Astrocyte of the spinal cord (primary cell): ENCODE measurements at regions not wholly inside any gene's neighbourhood (a gene's known extent, or its start where the extent isn't known, plus 50 kb on each side); places are given as distances from the start of the nearest gene placed in this dataset.
A peak's percentile ranks its signal among the peaks of the same experiment; 100 is the strongest.

ENCODE experiments used
- DNase-seq: peaks from one replicate; pipeline ENCODE4 v3.0.0; 2011; ENCODE audit warnings: low read depth, low spot score
- H3K4me3 ChIP-seq: 2 replicates; pipeline ENCODE4 v1.5.1; 2011; ENCODE audit warnings: low read depth, mild to moderate bottlenecking, low read length, moderate library complexity
- CTCF ChIP-seq: IDR thresholded peaks from 2 replicates; pipeline ENCODE4 v1.5.1; 2012; ENCODE audit warnings: low read depth, mild to moderate bottlenecking, low read length, inconsistent platforms
- in situ Hi-C: cut with HindIII; loops from 2 replicates; pipeline ENCODE4 v1.10.0; 2017; ENCODE audit warnings: low sequenced_read_pairs

GRCh38 chr3:154779571-154779970, 300.5 kb upstream of the MME start:
- DNase-seq, result peak; percentile 76
- in situ Hi-C loops, result no loop called here
- TF ChIP-seq CTCF, result no peak
- H3K4me3 ChIP-seq, result no peak overlapping the region

GRCh38 chr3:154778057-154778456, 302.1 kb upstream of the MME start:
- DNase-seq, result no peak
- in situ Hi-C loops, result no loop called here
- no peak for TF ChIP-seq CTCF
- H3K4me3 ChIP-seq, result no peak overlapping the region

GRCh38 chr3:154776549-154777225, 303.4 kb upstream of the MME start:
- DNase-seq, result no peak

GRCh38 chr3:154775821-154776548, 304.1 kb upstream of the MME start:
- no peak overlapping the region for H3K4me3 ChIP-seq
- no peak for TF ChIP-seq CTCF
- in situ Hi-C loops, result no loop called here
- no peak for DNase-seq

More at GRCh38 chr3:154776549-154777225, 303.4 kb upstream of the MME start:
- no peak for TF ChIP-seq CTCF
- no peak overlapping the region for H3K4me3 ChIP-seq
- in situ Hi-C loops, result no loop called here

- no peak for DNase-seq
- TF ChIP-seq CTCF, result no peak
- no peak overlapping the region for H3K4me3 ChIP-seq
- in situ Hi-C loops, result no loop called here
Measured at GRCh38 chr3:154766765-154767503, 313.2 kb upstream of the MME start.

GRCh38 chr3:154764856-154765640, 315.1 kb upstream of the MME start:
- no peak for TF ChIP-seq CTCF
- no peak overlapping the region for H3K4me3 ChIP-seq
- DNase-seq, result no peak
- in situ Hi-C loops, result no loop called here
